Kidney (tissue), 13 donors: ENCODE measurements at regions not wholly inside any gene's neighbourhood (a gene's known extent, or its start where the extent isn't known, plus 50 kb on each side); places are given as distances from the start of the nearest gene placed in this dataset.

Experiments used
- DNase-seq, 5 donors: peaks; one replicate each; pipeline ENCODE4 v3.0.0-alpha.2; 2013 to 2020
- FAIRE-seq: peaks from 2 replicates; lab custom pipeline; 2012; peaks lifted over from hg19 to GRCh38; lab: Jason Lieb, UNC
- H3K27ac ChIP-seq, 2 donors: one replicate each; pipeline ENCODE4 v1.7.0; 2013; ENCODE audit warnings: low read depth in 2 of 2, low read length in 2 of 2, inconsistent platforms in 1 of 2
- H3K27me3 ChIP-seq: one replicate; pipeline ENCODE4 v1.7.1; 2013; ENCODE audit warnings: low read length, inconsistent platforms; ENCODE audit not compliant: control insufficient read depth, insufficient read depth
- H3K36me3 ChIP-seq, 3 donors: one replicate each; pipeline versions ENCODE4 v1.7.0 to v1.7.1; 2013; ENCODE audit warnings: low read length in 3 of 3, control low read depth in 1 of 3, inconsistent platforms in 1 of 3; ENCODE audit not compliant: insufficient read depth in 3 of 3, control insufficient read depth in 2 of 3
- H3K4me1 ChIP-seq, 3 donors: one replicate each; pipeline versions ENCODE4 v1.7.0 to v1.7.1; 2013; ENCODE audit warnings: low read length in 3 of 3, inconsistent platforms in 1 of 3, low read depth in 1 of 3; ENCODE audit not compliant: control insufficient read depth in 2 of 3, insufficient read depth in 2 of 3
- H3K4me3 ChIP-seq, 3 donors: one replicate each; pipeline versions ENCODE4 v1.7.0 to v1.8.1; 2013; ENCODE audit warnings: low read length in 3 of 3, control low read depth in 1 of 3, inconsistent platforms in 1 of 3
- H3K9ac ChIP-seq, 3 donors: one replicate each; pipeline versions ENCODE4 v1.7.0 to v1.7.1; 2013; ENCODE audit warnings: low read length in 3 of 3, control low read depth in 1 of 3, inconsistent platforms in 1 of 3
- H3K9me3 ChIP-seq, 3 donors: one replicate each; pipeline versions ENCODE4 v1.7.0 to v1.7.1; 2013; ENCODE audit warnings: low read length in 3 of 3, control low read depth in 1 of 3, inconsistent platforms in 1 of 3; ENCODE audit not compliant: control insufficient read depth in 2 of 3, insufficient read depth in 1 of 3
- intact Hi-C: fragments of 100-400 bp; cut with DNase I; formaldehyde crosslinking; loops from one replicate; pipeline ENCODE4 v1.11.1; 2022
- TF ChIP-seq, protein P1 (sequence below): IDR thresholded peaks from 3 replicates; pipeline ENCODE4 v1.5.1; 2012; ENCODE audit warnings: mild to moderate bottlenecking, moderate library complexity, borderline replicate concordance; ENCODE audit not compliant: insufficient read depth; ENCODE audit errors: extremely low read depth
- donor health status: control.
- donor health status: control.
- donor health status: control.
- donor health status: control.
- donor health status: control.
- donor health status: DM: yes; HTN: yes; CAD: no.
- donor health status: Normal renal cell carcinoma (clear cell type).

DNA sequence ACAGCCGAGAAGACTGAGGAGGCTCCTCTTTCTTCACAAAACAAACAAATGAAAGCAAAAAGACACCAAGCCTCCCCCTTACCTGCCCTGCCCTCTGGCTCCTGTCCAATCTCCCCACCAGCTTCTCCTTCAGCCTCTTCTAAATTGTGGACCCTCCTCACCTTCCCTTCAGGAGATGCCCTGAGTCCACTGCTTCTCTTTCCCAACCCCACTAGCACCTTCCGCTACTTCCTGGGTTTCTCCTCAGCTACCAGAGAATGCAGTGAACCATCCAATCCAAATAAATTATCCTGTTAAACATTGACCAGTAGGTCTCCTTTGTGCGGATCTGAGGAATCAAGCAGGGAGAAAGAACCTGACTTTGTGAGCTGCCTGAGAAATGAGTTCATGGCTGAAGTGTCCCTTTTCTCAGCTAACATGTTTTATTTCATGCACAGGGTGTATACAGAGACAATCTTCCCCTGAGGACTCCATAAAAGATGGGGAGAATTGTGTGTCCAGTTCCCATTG lies 63.2 kb upstream of the VPREB1 start:
- no peaks in the 10 kb centered on the region for H3K36me3 ChIP-seq
- intact Hi-C loops: no loop called here
- peaks cover 0 to 26% (median 20%) of the 10 kb centered on the region in 3 donors for H3K4me1 ChIP-seq
- peak; percentile 76 for FAIRE-seq
- H3K9me3 ChIP-seq: no peaks in the 10 kb centered on the region
- H3K27ac ChIP-seq: peak overlapping the region; percentile 69 to 77
- DNase-seq: peak in 4 of 5 donors; percentile 59 to 95 (median 78)
- peak overlapping the region; percentile 5 to 37 (median 23) for H3K9ac ChIP-seq
- TF ChIP-seq, protein P1, sequence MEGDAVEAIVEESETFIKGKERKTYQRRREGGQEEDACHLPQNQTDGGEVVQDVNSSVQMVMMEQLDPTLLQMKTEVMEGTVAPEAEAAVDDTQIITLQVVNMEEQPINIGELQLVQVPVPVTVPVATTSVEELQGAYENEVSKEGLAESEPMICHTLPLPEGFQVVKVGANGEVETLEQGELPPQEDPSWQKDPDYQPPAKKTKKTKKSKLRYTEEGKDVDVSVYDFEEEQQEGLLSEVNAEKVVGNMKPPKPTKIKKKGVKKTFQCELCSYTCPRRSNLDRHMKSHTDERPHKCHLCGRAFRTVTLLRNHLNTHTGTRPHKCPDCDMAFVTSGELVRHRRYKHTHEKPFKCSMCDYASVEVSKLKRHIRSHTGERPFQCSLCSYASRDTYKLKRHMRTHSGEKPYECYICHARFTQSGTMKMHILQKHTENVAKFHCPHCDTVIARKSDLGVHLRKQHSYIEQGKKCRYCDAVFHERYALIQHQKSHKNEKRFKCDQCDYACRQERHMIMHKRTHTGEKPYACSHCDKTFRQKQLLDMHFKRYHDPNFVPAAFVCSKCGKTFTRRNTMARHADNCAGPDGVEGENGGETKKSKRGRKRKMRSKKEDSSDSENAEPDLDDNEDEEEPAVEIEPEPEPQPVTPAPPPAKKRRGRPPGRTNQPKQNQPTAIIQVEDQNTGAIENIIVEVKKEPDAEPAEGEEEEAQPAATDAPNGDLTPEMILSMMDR: no peak
- no peaks in the 10 kb centered on the region for H3K27me3 ChIP-seq
- peak overlapping the region; percentile 25 to 62 (median 54) for H3K4me3 ChIP-seq

DNA sequence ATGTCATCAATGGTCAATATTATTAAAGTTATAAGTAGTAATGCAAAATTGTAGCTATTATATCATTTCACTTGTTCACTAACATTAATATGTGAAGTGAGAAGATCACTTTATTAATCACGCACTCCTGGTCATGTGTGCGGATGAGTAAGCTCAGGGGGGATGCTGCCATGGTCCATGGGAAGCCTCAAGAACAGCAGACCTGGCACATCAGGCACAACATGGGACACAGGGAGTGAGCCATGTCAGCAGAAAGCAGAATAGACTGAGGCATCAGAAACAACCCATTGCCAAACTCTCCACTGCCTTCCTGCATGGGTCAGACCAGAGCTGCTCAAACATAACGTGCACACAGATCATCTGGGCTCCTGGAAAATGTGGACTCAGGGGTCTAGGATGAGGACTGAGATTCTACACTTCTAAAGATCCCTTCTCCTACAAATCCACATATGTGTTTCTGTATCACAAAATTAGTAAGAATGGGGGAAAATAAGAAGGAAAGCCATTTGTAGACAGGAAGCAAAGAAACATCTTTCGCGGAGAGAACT lies 63.8 kb upstream of the VPREB1 start:
- Histone ChIP-seq H3K4me3 (peak overlapping the region; percentile 25 to 62 (median 54)), H3K4me1 (peaks cover 0 to 21% (median 17%) of the 10 kb centered on the region in 3 donors), H3K27ac (peak overlapping the region in 1 of 2 donors; percentile 18), H3K27me3 (no peaks in the 10 kb centered on the region), H3K9me3 (no peaks in the 10 kb centered on the region), H3K36me3 (no peaks in the 10 kb centered on the region), H3K9ac (no peak overlapping the region)
- TF ChIP-seq, protein P1: no peak
- DNase-seq (peak in 3 of 5 donors; percentile 45 to 77 (median 73)), FAIRE-seq (no peak)
- intact Hi-C loops: no loop called here

DNA sequence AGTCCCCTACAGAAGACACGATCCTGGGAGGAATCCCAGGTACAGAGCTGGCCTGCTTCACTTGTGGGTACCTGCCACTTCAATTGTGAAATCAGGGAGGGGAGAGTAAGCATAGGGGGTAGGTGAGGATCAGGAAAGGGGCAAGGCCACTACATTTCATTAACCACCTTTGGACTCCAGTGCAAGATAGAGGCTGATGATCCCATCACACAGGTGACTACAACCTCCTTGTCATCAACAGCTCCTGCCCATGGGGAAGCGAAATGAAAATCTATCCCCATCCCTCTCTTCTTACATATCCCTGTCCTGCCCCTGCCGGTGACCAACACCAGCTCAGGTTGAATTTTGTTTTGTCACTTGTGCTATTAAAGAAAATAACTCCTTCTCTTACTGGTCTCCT lies 64.7 kb upstream of the VPREB1 start:
- DNase-seq: no peak
- Histone ChIP-seq H3K9ac (no peak overlapping the region), H3K9me3 (no peaks in the 10 kb centered on the region), H3K27me3 (no peaks in the 10 kb centered on the region), H3K36me3 (no peaks in the 10 kb centered on the region), H3K27ac (no peak overlapping the region), H3K4me3 (peak overlapping the region in 1 of 3 donors; percentile 14), H3K4me1 (peaks cover 0 to 21% (median 17%) of the 10 kb centered on the region in 3 donors)
- TF ChIP-seq, protein P1: no peak
- intact Hi-C loops: no loop called here
- no peak for FAIRE-seq
